ENCODE measurements at regions not wholly inside any gene's neighbourhood (a gene's known extent, or its start where the extent isn't known, plus 50 kb on each side); places are given as distances from the start of the nearest gene placed in this dataset.
"Not testable (repeated sequence)": the region's sequence is repeated elsewhere in the genome, so short reads cannot be mapped to it uniquely, and the experiment has no call there.

DNA sequence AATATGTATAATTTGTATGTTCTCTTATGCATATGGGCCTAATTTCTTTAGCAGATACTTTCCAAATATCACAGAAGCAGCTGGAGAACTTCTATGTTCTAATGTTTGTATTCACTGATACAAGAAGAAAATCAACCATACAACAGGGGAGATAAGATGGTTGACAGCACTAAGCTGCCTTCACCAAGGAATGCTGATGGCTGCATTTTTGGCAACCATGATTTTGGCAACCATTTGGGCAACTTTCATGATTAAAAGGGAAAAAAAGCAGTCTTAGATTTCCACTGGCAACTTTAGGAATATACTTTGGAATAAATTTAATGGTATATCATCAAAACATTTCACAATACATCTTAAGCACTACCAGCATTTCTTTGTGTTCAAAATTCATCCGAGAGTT, 740.3 kb upstream of the CDH6 start:
- Mint-ChIP-seq H3K9me3 (peaks cover 2 to 20% (median 10%) of the 10 kb centered on the region in 8 donors), H3K4me3 (no peak overlapping the region), H3K27ac (no peak overlapping the region), H3K27me3 (no peaks in the 10 kb centered on the region), H3K36me3 (no peaks in the 10 kb centered on the region), H3K4me1 (no peaks in the 10 kb centered on the region)
- POLR2A ChIA-PET (ENCODE audit: partially characterized antibody), result no interaction called here
- CTCF ChIA-PET (ENCODE audit: partially characterized antibody), result no interaction called here
- Histone ChIP-seq H3K27me3 (ENCODE audit: insufficient read depth, low read length) (no peaks in the 10 kb centered on the region), H3K9me3 (ENCODE audit: control insufficient read depth in 1 of 2, low read length in 2 of 2) (peaks cover 0 to 3% of the 10 kb centered on the region in 2 donors), H3K27ac (ENCODE audit: low read depth, low read length) (no peak overlapping the region), H3K4me3 (ENCODE audit: low read length in 2 of 2) (no peak overlapping the region), H3K36me3 (ENCODE audit: insufficient read depth, low read length) (no peaks in the 10 kb centered on the region), H3K4me1 (ENCODE audit: insufficient read depth, low read length) (no peaks in the 10 kb centered on the region)
- intact Hi-C loops (cut with micrococcal nuclease), result no loop called here
- no peak for DNase-seq

DNA sequence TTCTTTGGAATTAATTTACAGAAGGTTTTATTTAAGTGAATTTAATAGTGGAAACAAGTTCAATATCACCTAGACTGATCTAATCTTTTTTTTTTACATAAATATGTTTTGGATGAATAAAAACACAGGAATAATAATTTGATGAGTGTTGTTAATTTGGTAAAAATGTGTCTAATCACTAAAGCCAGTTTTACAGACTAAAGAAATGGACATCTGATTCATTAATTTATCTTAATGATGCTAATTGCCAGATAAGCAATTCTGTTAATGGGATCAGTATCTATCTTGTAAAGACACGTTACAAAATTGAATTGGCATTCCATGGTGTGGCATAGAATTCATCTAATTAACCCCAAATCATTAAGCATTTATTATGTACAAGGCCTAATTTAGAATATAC, 743.3 kb upstream of the CDH6 start:
- ChIA-PET CTCF (ENCODE audit: partially characterized antibody) (no interaction called here), POLR2A (ENCODE audit: partially characterized antibody) (no interaction called here)
- Mint-ChIP-seq H3K27ac (no peak overlapping the region), H3K36me3 (no peaks in the 10 kb centered on the region), H3K27me3 (no peaks in the 10 kb centered on the region), H3K9me3 (peaks cover 0 to 17% (median 7%) of the 10 kb centered on the region in 8 donors), H3K4me1 (no peaks in the 10 kb centered on the region), H3K4me3 (no peak overlapping the region)
- H3K27me3 ChIP-seq (ENCODE audit: insufficient read depth, low read length), result no peaks in the 10 kb centered on the region
- H3K27ac ChIP-seq (ENCODE audit: low read depth, low read length), result no peak overlapping the region
- intact Hi-C loops (cut with micrococcal nuclease), result no loop called here
- H3K4me3 ChIP-seq (ENCODE audit: low read length in 2 of 2), result no peak overlapping the region
- no peaks in the 10 kb centered on the region for H3K36me3 ChIP-seq (ENCODE audit: insufficient read depth, low read length)
- no peaks in the 10 kb centered on the region for H3K4me1 ChIP-seq (ENCODE audit: insufficient read depth, low read length)
- H3K9me3 ChIP-seq (ENCODE audit: control insufficient read depth in 1 of 2, low read length in 2 of 2), result peaks cover 0 to 3% of the 10 kb centered on the region in 2 donors
- no peak for DNase-seq

DNA sequence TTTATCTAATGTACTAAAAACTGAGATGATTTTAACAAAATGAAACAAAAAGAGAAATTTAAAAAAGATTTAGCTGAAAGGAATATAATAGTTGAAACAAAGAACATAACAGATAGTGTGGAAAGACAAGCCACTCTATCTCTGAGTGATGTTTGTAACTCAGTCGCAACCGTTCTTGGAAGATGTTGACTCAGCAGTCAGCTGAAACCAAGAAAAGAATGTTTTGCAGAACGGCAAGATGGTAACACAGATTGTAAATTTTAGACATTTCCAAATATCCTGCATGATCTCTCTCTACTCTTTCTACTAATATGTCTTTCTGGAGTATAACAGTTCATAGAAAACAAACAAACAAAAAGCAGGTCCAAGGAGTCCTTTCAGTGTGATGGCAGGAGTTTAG, 746.1 kb upstream of the CDH6 start:
- peaks cover 2 to 18% (median 8%) of the 10 kb centered on the region in 8 donors for H3K9me3 Mint-ChIP-seq
- POLR2A ChIA-PET (ENCODE audit: partially characterized antibody), result no interaction called here
- no peak overlapping the region for H3K27ac Mint-ChIP-seq
- no peaks in the 10 kb centered on the region for H3K36me3 Mint-ChIP-seq
- Histone ChIP-seq H3K27me3 (ENCODE audit: insufficient read depth, low read length) (no peaks in the 10 kb centered on the region), H3K36me3 (ENCODE audit: insufficient read depth, low read length) (no peaks in the 10 kb centered on the region), H3K27ac (ENCODE audit: low read depth, low read length) (no peak overlapping the region), H3K9me3 (ENCODE audit: control insufficient read depth in 1 of 2, low read length in 2 of 2) (no peaks in the 10 kb centered on the region), H3K4me3 (ENCODE audit: low read length in 2 of 2) (no peak overlapping the region), H3K4me1 (ENCODE audit: insufficient read depth, low read length) (no peaks in the 10 kb centered on the region)
- intact Hi-C loops (cut with micrococcal nuclease), result no loop called here
- CTCF ChIA-PET (ENCODE audit: partially characterized antibody), result no interaction called here
- H3K27me3 Mint-ChIP-seq, result no peaks in the 10 kb centered on the region
- H3K4me3 Mint-ChIP-seq, result no peak overlapping the region
- no peaks in the 10 kb centered on the region for H3K4me1 Mint-ChIP-seq
- no peak for DNase-seq

DNA sequence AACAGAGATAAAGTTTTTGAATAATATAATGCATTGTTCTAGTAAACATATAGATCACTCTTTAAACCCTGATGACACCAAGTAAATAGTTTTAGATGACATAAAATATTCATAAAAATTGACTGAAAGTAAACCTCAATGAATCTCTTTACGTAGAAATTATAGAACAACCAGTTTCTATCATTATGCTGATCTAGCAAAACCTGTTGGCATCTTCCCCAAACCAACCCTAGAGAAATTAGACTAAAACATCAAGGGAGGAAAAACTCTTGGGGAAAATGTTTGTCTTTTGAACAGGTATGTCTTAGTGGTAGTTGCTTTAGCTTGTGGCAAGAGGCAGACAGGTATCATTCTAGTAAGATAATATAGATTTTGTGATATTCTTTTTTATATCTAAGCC, 747.0 kb upstream of the CDH6 start:
- no peak overlapping the region for H3K4me3 ChIP-seq (ENCODE audit: low read length in 2 of 2)
- Mint-ChIP-seq H3K36me3 (no peaks in the 10 kb centered on the region), H3K9me3 (peaks cover 3 to 18% (median 9%) of the 10 kb centered on the region in 8 donors), H3K27ac (no peak overlapping the region), H3K4me3 (no peak overlapping the region), H3K27me3 (no peaks in the 10 kb centered on the region), H3K4me1 (no peaks in the 10 kb centered on the region)
- H3K27ac ChIP-seq (ENCODE audit: low read depth, low read length), result no peak overlapping the region
- no peaks in the 10 kb centered on the region for H3K27me3 ChIP-seq (ENCODE audit: insufficient read depth, low read length)
- DNase-seq, result no peak
- H3K4me1 ChIP-seq (ENCODE audit: insufficient read depth, low read length), result no peaks in the 10 kb centered on the region
- POLR2A ChIA-PET (ENCODE audit: partially characterized antibody), result no interaction called here
- CTCF ChIA-PET (ENCODE audit: partially characterized antibody), result no interaction called here
- H3K36me3 ChIP-seq (ENCODE audit: insufficient read depth, low read length), result no peaks in the 10 kb centered on the region
- H3K9me3 ChIP-seq (ENCODE audit: control insufficient read depth in 1 of 2, low read length in 2 of 2), result peaks cover 0 to 2% of the 10 kb centered on the region in 2 donors
- intact Hi-C loops (cut with micrococcal nuclease), result no loop called here

DNA sequence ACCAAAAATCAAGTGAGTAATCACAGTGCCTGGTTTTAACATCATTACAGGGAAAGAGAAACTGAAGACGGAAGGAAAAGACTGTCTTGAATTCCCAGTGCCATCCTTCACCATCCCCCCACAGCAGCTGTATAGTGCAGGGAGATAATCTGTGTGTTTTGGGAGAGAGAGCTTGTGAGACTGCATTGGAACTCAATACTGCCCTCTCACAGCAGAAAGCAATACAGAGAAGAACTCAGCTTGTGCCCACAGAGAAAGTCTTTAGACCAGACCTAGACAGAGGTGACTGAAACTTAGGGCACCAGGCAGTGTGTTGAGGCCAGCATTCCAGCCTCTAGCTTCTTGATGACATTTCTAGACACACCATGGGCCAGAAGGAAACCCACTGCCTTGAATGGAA, 754.7 kb upstream of the CDH6 start:
- intact Hi-C loops (cut with micrococcal nuclease), result no loop called here
- Mint-ChIP-seq H3K27me3 (no peaks in the 10 kb centered on the region), H3K9me3 (peaks cover 3 to 42% (median 24%) of the 10 kb centered on the region in 8 donors), H3K4me1 (no peaks in the 10 kb centered on the region), H3K27ac (no peak overlapping the region), H3K4me3 (no peak overlapping the region), H3K36me3 (no peaks in the 10 kb centered on the region)
- Histone ChIP-seq H3K4me1 (ENCODE audit: insufficient read depth, low read length) (no peaks in the 10 kb centered on the region), H3K27me3 (ENCODE audit: insufficient read depth, low read length) (no peaks in the 10 kb centered on the region), H3K36me3 (ENCODE audit: insufficient read depth, low read length) (no peaks in the 10 kb centered on the region), H3K9me3 (ENCODE audit: control insufficient read depth in 1 of 2, low read length in 2 of 2) (peaks cover 0 to 2% of the 10 kb centered on the region in 2 donors), H3K4me3 (ENCODE audit: low read length in 2 of 2) (no peak overlapping the region), H3K27ac (ENCODE audit: low read depth, low read length) (no peak overlapping the region)
- ChIA-PET CTCF (ENCODE audit: partially characterized antibody) (no interaction called here), POLR2A (ENCODE audit: partially characterized antibody) (interaction anchor here (1.0 kb wide), 1 partner anchor 130 kb away, joined by 3 read pairs; no protein-coding TSS in a partner anchor)
- DNase-seq, result no peak

DNA sequence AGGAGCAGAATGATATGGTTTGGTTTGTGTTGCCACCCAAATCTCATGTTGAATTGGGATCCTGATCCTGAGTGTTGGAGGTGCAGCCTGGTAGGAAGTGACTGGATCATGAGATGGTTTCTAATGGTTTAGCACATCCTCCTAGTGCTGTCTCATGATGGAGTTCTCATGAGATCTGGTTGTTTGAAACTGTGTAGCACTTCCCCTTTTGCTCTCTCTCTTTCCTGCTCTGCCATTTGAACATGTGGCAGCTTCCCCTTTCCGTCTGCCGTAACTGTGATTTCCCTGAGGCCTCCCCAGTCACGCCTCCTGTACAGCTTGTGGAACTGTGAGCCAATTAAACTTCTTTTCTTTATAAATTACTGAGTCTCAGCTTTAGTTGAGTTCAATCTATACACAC, 756.8 kb upstream of the CDH6 start:
- ChIA-PET POLR2A (ENCODE audit: partially characterized antibody) (no interaction called here), CTCF (ENCODE audit: partially characterized antibody) (no interaction called here)
- peaks cover 0 to 35% (median 21%) of the 10 kb centered on the region in 8 donors for H3K9me3 Mint-ChIP-seq
- Histone ChIP-seq H3K4me3 (ENCODE audit: low read length in 2 of 2) (no peak overlapping the region), H3K4me1 (ENCODE audit: insufficient read depth, low read length) (no peaks in the 10 kb centered on the region), H3K9me3 (ENCODE audit: control insufficient read depth in 1 of 2, low read length in 2 of 2) (no peaks in the 10 kb centered on the region), H3K36me3 (ENCODE audit: insufficient read depth, low read length) (no peaks in the 10 kb centered on the region), H3K27me3 (ENCODE audit: insufficient read depth, low read length) (no peaks in the 10 kb centered on the region), H3K27ac (ENCODE audit: low read depth, low read length) (no peak overlapping the region)
- DNase-seq, result no peak
- no peaks in the 10 kb centered on the region for H3K36me3 Mint-ChIP-seq
- H3K27me3 Mint-ChIP-seq, result no peaks in the 10 kb centered on the region
- H3K27ac Mint-ChIP-seq, result no peak overlapping the region
- no peak overlapping the region for H3K4me3 Mint-ChIP-seq
- no peaks in the 10 kb centered on the region for H3K4me1 Mint-ChIP-seq
- intact Hi-C loops (cut with micrococcal nuclease), result no loop called here

DNA sequence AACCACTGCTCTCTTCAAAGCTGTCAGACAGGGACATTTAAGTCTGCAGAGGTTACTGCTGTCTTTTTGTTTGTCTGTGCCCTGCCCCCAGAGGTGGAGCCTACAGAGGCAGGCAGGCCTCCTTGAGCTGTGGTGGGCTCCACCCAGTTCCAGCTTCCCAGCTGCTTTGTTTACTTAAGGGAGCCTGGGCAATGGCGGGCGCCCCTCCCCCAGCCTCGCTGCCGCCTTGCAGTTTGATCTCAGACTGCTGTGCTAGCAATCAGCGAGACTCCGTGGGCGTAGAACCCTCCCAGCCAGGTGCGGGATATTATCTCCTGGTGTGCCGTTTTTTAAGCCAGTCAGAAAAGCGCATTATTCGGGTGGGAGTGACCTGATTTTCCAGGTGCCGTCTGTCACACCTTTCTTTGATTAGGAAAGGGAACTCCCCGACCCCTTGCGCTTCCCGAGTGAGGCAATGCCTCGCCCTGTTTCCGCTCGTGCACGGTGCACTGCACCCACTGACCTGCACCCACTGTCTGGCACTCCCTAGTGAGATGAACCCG, 764.5 kb upstream of the CDH6 start:
- H3K36me3 ChIP-seq (ENCODE audit: insufficient read depth, low read length); H3K27ac ChIP-seq (ENCODE audit: low read depth, low read length); H3K27me3 ChIP-seq (ENCODE audit: insufficient read depth, low read length); H3K4me3 Mint-ChIP-seq; POLR2A ChIA-PET (ENCODE audit: partially characterized antibody); H3K27me3 Mint-ChIP-seq; H3K27ac Mint-ChIP-seq; H3K4me1 ChIP-seq (ENCODE audit: insufficient read depth, low read length); H3K9me3 ChIP-seq (ENCODE audit: control insufficient read depth in 1 of 2, low read length in 2 of 2); DNase-seq; intact Hi-C loops (cut with micrococcal nuclease); H3K4me3 ChIP-seq (ENCODE audit: low read length in 2 of 2); H3K36me3 Mint-ChIP-seq; H3K4me1 Mint-ChIP-seq; CTCF ChIA-PET (ENCODE audit: partially characterized antibody): not testable (repeated sequence)
- H3K9me3 Mint-ChIP-seq, result peaks cover 0 to 13% (median 8%) of the 10 kb centered on the region in 8 donors

DNA sequence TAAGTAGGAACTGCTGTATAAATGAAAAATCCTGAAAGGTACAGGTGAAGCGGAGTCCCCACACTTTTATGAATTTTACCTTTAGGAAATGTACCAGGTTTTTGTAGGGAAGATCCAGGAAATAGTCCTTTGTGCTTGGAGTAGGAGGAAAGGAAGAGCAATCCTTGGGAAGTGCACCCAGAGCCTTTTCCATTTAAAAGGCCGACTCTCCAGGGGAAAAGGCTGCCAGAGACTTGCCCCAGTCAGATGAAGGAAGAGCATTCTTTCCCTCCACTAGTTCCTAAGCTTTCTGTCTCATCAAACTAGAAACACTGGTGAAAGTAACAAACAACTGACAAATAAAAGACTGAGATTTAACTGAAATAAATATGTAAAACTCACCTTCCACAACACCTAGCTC, 779.4 kb upstream of the CDH6 start:
- H3K27ac Mint-ChIP-seq, result no peak overlapping the region
- H3K4me1 Mint-ChIP-seq, result no peaks in the 10 kb centered on the region
- no peak overlapping the region for H3K4me3 Mint-ChIP-seq
- H3K9me3 ChIP-seq (ENCODE audit: control insufficient read depth in 1 of 2, low read length in 2 of 2), result no peaks in the 10 kb centered on the region
- intact Hi-C loops (cut with micrococcal nuclease), result no loop called here
- no peaks in the 10 kb centered on the region for H3K27me3 Mint-ChIP-seq
- H3K36me3 Mint-ChIP-seq, result no peaks in the 10 kb centered on the region
- no peaks in the 10 kb centered on the region for H3K4me1 ChIP-seq (ENCODE audit: insufficient read depth, low read length)
- DNase-seq, result no peak
- POLR2A ChIA-PET (ENCODE audit: partially characterized antibody), result no interaction called here
- no peak overlapping the region for H3K27ac ChIP-seq (ENCODE audit: low read depth, low read length)
- no peak overlapping the region for H3K4me3 ChIP-seq (ENCODE audit: low read length in 2 of 2)
- no peaks in the 10 kb centered on the region for H3K36me3 ChIP-seq (ENCODE audit: insufficient read depth, low read length)
- CTCF ChIA-PET (ENCODE audit: partially characterized antibody), result no interaction called here
- peaks cover 0 to 14% (median 10%) of the 10 kb centered on the region in 8 donors for H3K9me3 Mint-ChIP-seq
- H3K27me3 ChIP-seq (ENCODE audit: insufficient read depth, low read length), result no peaks in the 10 kb centered on the region

Data from CD4-positive, alpha-beta memory T cell (primary cell).